Lower leg skin (tissue), 3 donors: ENCODE measurements at regions not wholly inside any gene's neighbourhood (a gene's known extent, or its start where the extent isn't known, plus 50 kb on each side); places are given as distances from the start of the nearest gene placed in this dataset.

Experiments used
- POLR2A ChIP-seq, 2 donors: fragments of 450-650 bp; IDR thresholded peaks; one replicate each; pipeline ENCODE4 v1.6.1; 2016 to 2017; ENCODE audit warnings: antibody characterized with exemption in 2 of 2, mild to moderate bottlenecking in 1 of 2, moderate library complexity in 1 of 2
- TF ChIP-seq, protein P1 (sequence below), 3 donors: fragments of 450-650 bp; IDR thresholded peaks; one replicate each; pipeline ENCODE4 v1.5.1; 2016; ENCODE audit warnings: antibody characterized with exemption in 3 of 3, mild to moderate bottlenecking in 3 of 3, moderate library complexity in 2 of 3

DNA sequence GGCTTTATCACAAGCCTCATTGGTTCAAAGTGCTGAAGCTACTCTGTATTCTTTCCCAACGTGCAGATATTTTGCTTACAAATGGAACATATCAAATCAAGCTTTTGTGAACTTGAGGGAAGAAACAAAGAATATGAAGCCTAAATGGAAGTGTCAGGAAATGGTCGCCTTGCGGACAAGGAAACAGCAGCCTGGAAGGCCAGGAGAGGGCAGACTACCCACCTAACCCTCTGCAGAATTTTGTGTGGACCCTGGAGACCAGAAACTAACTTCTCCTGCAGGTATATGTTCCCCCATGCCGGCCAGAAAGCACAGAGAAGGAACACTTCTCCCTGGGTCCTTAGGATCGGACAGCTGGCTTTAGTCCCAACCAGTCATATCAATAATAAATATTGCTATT, 1425.8 kb downstream of the PCDH7 start:
- TF ChIP-seq, protein P1, sequence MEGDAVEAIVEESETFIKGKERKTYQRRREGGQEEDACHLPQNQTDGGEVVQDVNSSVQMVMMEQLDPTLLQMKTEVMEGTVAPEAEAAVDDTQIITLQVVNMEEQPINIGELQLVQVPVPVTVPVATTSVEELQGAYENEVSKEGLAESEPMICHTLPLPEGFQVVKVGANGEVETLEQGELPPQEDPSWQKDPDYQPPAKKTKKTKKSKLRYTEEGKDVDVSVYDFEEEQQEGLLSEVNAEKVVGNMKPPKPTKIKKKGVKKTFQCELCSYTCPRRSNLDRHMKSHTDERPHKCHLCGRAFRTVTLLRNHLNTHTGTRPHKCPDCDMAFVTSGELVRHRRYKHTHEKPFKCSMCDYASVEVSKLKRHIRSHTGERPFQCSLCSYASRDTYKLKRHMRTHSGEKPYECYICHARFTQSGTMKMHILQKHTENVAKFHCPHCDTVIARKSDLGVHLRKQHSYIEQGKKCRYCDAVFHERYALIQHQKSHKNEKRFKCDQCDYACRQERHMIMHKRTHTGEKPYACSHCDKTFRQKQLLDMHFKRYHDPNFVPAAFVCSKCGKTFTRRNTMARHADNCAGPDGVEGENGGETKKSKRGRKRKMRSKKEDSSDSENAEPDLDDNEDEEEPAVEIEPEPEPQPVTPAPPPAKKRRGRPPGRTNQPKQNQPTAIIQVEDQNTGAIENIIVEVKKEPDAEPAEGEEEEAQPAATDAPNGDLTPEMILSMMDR (IDR thresholded peaks at IDR 0.05) = no peak
- no peak for TF ChIP-seq POLR2A (IDR thresholded peaks at IDR 0.05)
